ENCODE measurements at regions not wholly inside any gene's neighbourhood (a gene's known extent, or its start where the extent isn't known, plus 50 kb on each side); places are given as distances from the start of the nearest gene placed in this dataset.
"Not testable (repeated sequence)": the region's sequence is repeated elsewhere in the genome, so short reads cannot be mapped to it uniquely, and the experiment has no call there.

DNA sequence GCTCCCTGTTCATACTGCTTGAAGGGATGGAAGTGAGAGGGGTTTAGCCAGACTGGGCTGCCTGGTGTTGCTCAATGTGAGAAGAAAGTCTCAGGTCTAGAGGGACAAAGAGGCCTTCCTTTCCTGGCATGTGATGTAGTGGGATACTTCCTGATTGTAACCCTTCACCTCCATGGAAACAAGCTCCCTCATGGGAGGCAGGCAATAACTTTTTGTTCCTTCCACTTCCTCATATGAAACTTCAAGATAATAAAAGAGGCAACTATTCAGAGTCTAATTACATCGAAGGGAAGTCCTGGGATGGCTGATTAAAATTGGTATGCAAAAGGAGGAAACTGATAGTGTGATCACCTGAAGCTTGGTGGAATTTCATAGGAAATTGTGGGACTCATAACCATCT is 84.1 kb upstream of the ETV1 start:
- no peak overlapping the region for H3K27ac ChIP-seq (ENCODE audit: low read length, poor library complexity, severe bottlenecking)
- H3K9ac ChIP-seq (ENCODE audit: low read length), result no peak overlapping the region
- no peaks in the 10 kb centered on the region for H3K27me3 ChIP-seq (ENCODE audit: control insufficient read depth in 1 of 2, insufficient read depth in 1 of 2, low read length in 2 of 2)
- H3K14ac ChIP-seq (ENCODE audit: low read length in 2 of 2), result no peak overlapping the region
- no peak overlapping the region for H3K23ac ChIP-seq (ENCODE audit: low read length in 2 of 2)
- no peak overlapping the region for H3K4me3 ChIP-seq (ENCODE audit: insufficient read depth in 1 of 2, low read depth in 1 of 2, low read length in 2 of 2)
- no peak overlapping the region for H2BK5ac ChIP-seq (ENCODE audit: low read depth, low read length, poor library complexity, severe bottlenecking)
- H3K4me2 ChIP-seq (ENCODE audit: low read length, poor library complexity, severe bottlenecking), result no peak overlapping the region
- no peak overlapping the region for H2AK5ac ChIP-seq (ENCODE audit: low read length, severe bottlenecking)
- H2AFZ ChIP-seq (ENCODE audit: low read depth, low read length), result no peak overlapping the region
- H4K8ac ChIP-seq (ENCODE audit: low read length), result no peak overlapping the region
- no peak overlapping the region for H2BK120ac ChIP-seq (ENCODE audit: low read depth, low read length)
- no peaks in the 10 kb centered on the region for H3K4me1 ChIP-seq (ENCODE audit: control insufficient read depth, insufficient read depth, low read depth, low read length)
- no peaks in the 10 kb centered on the region for H3K79me1 ChIP-seq (replicated peaks; ENCODE audit: low read length, poor library complexity, severe bottlenecking)
- no peak overlapping the region for H4K91ac ChIP-seq (ENCODE audit: low read length)
- H3K4ac ChIP-seq (ENCODE audit: low read depth in 1 of 2, low read length in 2 of 2), result no peak overlapping the region
- no peaks in the 10 kb centered on the region for H3K9me3 ChIP-seq (ENCODE audit: control insufficient read depth, low read length)
- H2BK15ac ChIP-seq (ENCODE audit: low read depth, poor library complexity, severe bottlenecking), result no peak overlapping the region
- 80% methylated on average over 1 of the region's 1 CpG for WGBS
- H3K18ac ChIP-seq (ENCODE audit: low read depth in 1 of 2, low read length in 2 of 2), result no peak overlapping the region
- H3K36me3 ChIP-seq (ENCODE audit: control insufficient read depth in 1 of 2, insufficient read depth in 2 of 2, low read depth in 1 of 2, low read length in 2 of 2), result no peaks in the 10 kb centered on the region
- no peak for DNase-seq
- no peak overlapping the region for H2BK12ac ChIP-seq (ENCODE audit: low read length in 2 of 2)

DNA sequence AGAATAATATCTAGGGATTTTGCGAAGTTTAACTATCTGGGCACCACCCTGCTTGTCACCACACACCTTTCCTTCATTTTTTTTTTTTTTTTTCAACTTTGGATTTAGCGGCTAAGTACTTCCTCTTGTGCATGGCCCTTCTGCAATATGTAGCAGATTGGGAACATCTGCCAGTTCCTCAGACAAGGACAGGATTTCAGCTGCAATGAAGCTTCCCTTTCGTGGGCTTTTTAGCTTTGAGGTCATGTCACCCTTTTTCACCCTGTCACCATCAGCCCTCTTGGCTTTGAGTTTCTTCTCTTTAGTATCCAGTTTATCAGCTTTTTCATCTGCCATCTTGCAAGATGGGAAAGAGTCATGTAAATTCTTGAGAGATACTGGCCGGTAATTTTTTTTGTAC is 81.6 kb upstream of the ETV1 start:
- no peak overlapping the region for H3K18ac ChIP-seq (ENCODE audit: low read depth in 1 of 2, low read length in 2 of 2)
- no peak overlapping the region for H2BK12ac ChIP-seq (ENCODE audit: low read length in 2 of 2)

DNA sequence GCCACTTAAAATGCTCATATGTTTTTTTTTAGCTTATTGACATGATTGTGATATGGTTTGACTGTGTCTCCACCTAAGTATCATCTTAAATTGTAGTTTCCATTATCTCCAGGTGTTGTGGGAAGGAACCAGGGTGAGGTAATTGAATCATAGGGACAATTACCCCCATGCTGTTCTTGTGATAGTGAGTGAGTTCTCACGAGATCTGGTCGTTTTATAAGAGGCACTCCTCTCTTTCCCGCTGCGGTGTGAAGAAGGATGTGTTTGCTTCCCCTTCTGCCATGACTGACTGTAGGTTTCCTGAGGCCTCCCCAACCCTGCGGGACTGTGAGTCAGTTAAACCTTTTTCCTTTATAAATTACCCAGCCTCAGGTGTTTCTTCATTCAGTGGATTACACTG is 80.5 kb upstream of the ETV1 start:
- H3K14ac ChIP-seq (ENCODE audit: low read length in 2 of 2), result no peak overlapping the region
- H2BK120ac ChIP-seq (ENCODE audit: low read depth, low read length), result no peak overlapping the region
- no peak for DNase-seq
- no peaks in the 10 kb centered on the region for H3K36me3 ChIP-seq (ENCODE audit: control insufficient read depth in 1 of 2, insufficient read depth in 2 of 2, low read depth in 1 of 2, low read length in 2 of 2)
- no peak overlapping the region for H2AFZ ChIP-seq (ENCODE audit: low read depth, low read length)
- no peak overlapping the region for H3K4me2 ChIP-seq (ENCODE audit: low read length, poor library complexity, severe bottlenecking)
- H3K4me3 ChIP-seq (ENCODE audit: insufficient read depth in 1 of 2, low read depth in 1 of 2, low read length in 2 of 2), result no peak overlapping the region
- no peaks in the 10 kb centered on the region for H3K27me3 ChIP-seq (ENCODE audit: control insufficient read depth in 1 of 2, insufficient read depth in 1 of 2, low read length in 2 of 2)
- H3K23ac ChIP-seq (ENCODE audit: low read length in 2 of 2), result no peak overlapping the region
- no peak overlapping the region for H4K8ac ChIP-seq (ENCODE audit: low read length)
- H2BK12ac ChIP-seq (ENCODE audit: low read length in 2 of 2), result no peak overlapping the region
- no peak overlapping the region for H3K18ac ChIP-seq (ENCODE audit: low read depth in 1 of 2, low read length in 2 of 2)
- no peak overlapping the region for H3K27ac ChIP-seq (ENCODE audit: low read length, poor library complexity, severe bottlenecking)
- H3K4ac ChIP-seq (ENCODE audit: low read depth in 1 of 2, low read length in 2 of 2), result no peak overlapping the region
- H3K9ac ChIP-seq (ENCODE audit: low read length), result no peak overlapping the region
- H2AK5ac ChIP-seq (ENCODE audit: low read length, severe bottlenecking), result no peak overlapping the region
- no peak overlapping the region for H2BK5ac ChIP-seq (ENCODE audit: low read depth, low read length, poor library complexity, severe bottlenecking)
- WGBS, result 71% methylated on average over 4 of the region's 5 CpGs
- H3K79me1 ChIP-seq (replicated peaks; ENCODE audit: low read length, poor library complexity, severe bottlenecking), result no peaks in the 10 kb centered on the region
- H3K4me1 ChIP-seq (ENCODE audit: control insufficient read depth, insufficient read depth, low read depth, low read length), result no peaks in the 10 kb centered on the region
- H2BK15ac ChIP-seq (ENCODE audit: low read depth, poor library complexity, severe bottlenecking), result no peak overlapping the region
- H4K91ac ChIP-seq (ENCODE audit: low read length), result no peak overlapping the region
- no peaks in the 10 kb centered on the region for H3K9me3 ChIP-seq (ENCODE audit: control insufficient read depth, low read length)

More for the DNA sequence above, 81.6 kb upstream of the ETV1 start:
- H3K14ac ChIP-seq (ENCODE audit: low read length in 2 of 2), result no peak overlapping the region
- H2AK5ac ChIP-seq (ENCODE audit: low read length, severe bottlenecking), result no peak overlapping the region
- no peak overlapping the region for H4K91ac ChIP-seq (ENCODE audit: low read length)
- H3K23ac ChIP-seq (ENCODE audit: low read length in 2 of 2), result no peak overlapping the region
- H3K27ac ChIP-seq (ENCODE audit: low read length, poor library complexity, severe bottlenecking), result no peak overlapping the region
- H2BK5ac ChIP-seq (ENCODE audit: low read depth, low read length, poor library complexity, severe bottlenecking), result no peak overlapping the region
- H3K79me1 ChIP-seq (replicated peaks; ENCODE audit: low read length, poor library complexity, severe bottlenecking), result no peaks in the 10 kb centered on the region
- no peak overlapping the region for H4K8ac ChIP-seq (ENCODE audit: low read length)
- no peaks in the 10 kb centered on the region for H3K4me1 ChIP-seq (ENCODE audit: control insufficient read depth, insufficient read depth, low read depth, low read length)
- H3K4ac ChIP-seq (ENCODE audit: low read depth in 1 of 2, low read length in 2 of 2), result no peak overlapping the region
- H3K4me2 ChIP-seq (ENCODE audit: low read length, poor library complexity, severe bottlenecking), result no peak overlapping the region
- DNase-seq, result no peak
- H3K27me3 ChIP-seq (ENCODE audit: control insufficient read depth in 1 of 2, insufficient read depth in 1 of 2, low read length in 2 of 2), result no peaks in the 10 kb centered on the region
- no peaks in the 10 kb centered on the region for H3K9me3 ChIP-seq (ENCODE audit: control insufficient read depth, low read length)
- no peak overlapping the region for H2BK15ac ChIP-seq (ENCODE audit: low read depth, poor library complexity, severe bottlenecking)
- no peak overlapping the region for H2AFZ ChIP-seq (ENCODE audit: low read depth, low read length)
- WGBS, result 94% methylated on average over 3 of the region's 4 CpGs
- no peak overlapping the region for H2BK120ac ChIP-seq (ENCODE audit: low read depth, low read length)
- no peaks in the 10 kb centered on the region for H3K36me3 ChIP-seq (ENCODE audit: control insufficient read depth in 1 of 2, insufficient read depth in 2 of 2, low read depth in 1 of 2, low read length in 2 of 2)
- no peak overlapping the region for H3K4me3 ChIP-seq (ENCODE audit: insufficient read depth in 1 of 2, low read depth in 1 of 2, low read length in 2 of 2)
- no peak overlapping the region for H3K9ac ChIP-seq (ENCODE audit: low read length)

DNA sequence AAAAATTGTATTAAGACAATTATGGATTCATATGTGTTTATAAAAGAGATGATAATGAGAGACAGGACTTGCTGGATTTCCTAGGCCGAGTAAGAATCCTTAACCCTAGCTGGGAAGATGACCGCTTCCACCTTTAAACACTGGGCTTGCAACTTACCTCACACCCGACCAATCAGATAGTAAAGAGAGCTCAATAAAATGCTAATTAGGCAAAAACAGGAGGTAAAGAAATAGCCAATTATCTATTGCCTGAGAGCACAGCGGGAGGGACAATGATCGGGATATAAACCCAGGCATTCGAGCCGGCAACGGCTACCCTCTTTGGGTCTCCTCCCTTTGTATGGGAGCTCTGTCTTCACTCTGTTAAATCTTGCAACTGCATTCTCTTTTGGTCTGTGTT is 77.3 kb upstream of the ETV1 start:
- not testable (repeated sequence) for H2AFZ ChIP-seq (ENCODE audit: low read depth, low read length); H2BK12ac ChIP-seq (ENCODE audit: low read length in 2 of 2)

More for the DNA sequence above, 77.3 kb upstream of the ETV1 start:
- H2BK120ac ChIP-seq (ENCODE audit: low read depth, low read length); H3K4me2 ChIP-seq (ENCODE audit: low read length, poor library complexity, severe bottlenecking); H3K4me3 ChIP-seq (ENCODE audit: insufficient read depth in 1 of 2, low read depth in 1 of 2, low read length in 2 of 2); H3K4ac ChIP-seq (ENCODE audit: low read depth in 1 of 2, low read length in 2 of 2); H2AK5ac ChIP-seq (ENCODE audit: low read length, severe bottlenecking); H4K91ac ChIP-seq (ENCODE audit: low read length); H3K9me3 ChIP-seq (ENCODE audit: control insufficient read depth, low read length); H3K23ac ChIP-seq (ENCODE audit: low read length in 2 of 2); DNase-seq; H3K27me3 ChIP-seq (ENCODE audit: control insufficient read depth in 1 of 2, insufficient read depth in 1 of 2, low read length in 2 of 2); H3K27ac ChIP-seq (ENCODE audit: low read length, poor library complexity, severe bottlenecking); H2BK5ac ChIP-seq (ENCODE audit: low read depth, low read length, poor library complexity, severe bottlenecking); H3K36me3 ChIP-seq (ENCODE audit: control insufficient read depth in 1 of 2, insufficient read depth in 2 of 2, low read depth in 1 of 2, low read length in 2 of 2); H3K79me1 ChIP-seq (replicated peaks; ENCODE audit: low read length, poor library complexity, severe bottlenecking); H3K4me1 ChIP-seq (ENCODE audit: control insufficient read depth, insufficient read depth, low read depth, low read length); H4K8ac ChIP-seq (ENCODE audit: low read length); H3K9ac ChIP-seq (ENCODE audit: low read length); H3K18ac ChIP-seq (ENCODE audit: low read depth in 1 of 2, low read length in 2 of 2); H2BK15ac ChIP-seq (ENCODE audit: low read depth, poor library complexity, severe bottlenecking); H3K14ac ChIP-seq (ENCODE audit: low read length in 2 of 2): not testable (repeated sequence)
- 100% methylated on average over 5 of the region's 8 CpGs for WGBS
